ENCODE measurements at regions not wholly inside any gene's neighbourhood (a gene's known extent, or its start where the extent isn't known, plus 50 kb on each side); places are given as distances from the start of the nearest gene placed in this dataset.

- H3K79me2 ChIP-seq (ENCODE audit: insufficient read depth, low read length), result no peaks in the 10 kb centered on the region
- no peaks in the 10 kb centered on the region for H3K27me3 ChIP-seq (ENCODE audit: insufficient read depth, low read length)
- no peak for DNase-seq (ENCODE audit: insufficient read length, low spot score, missing footprints)
- H3K4me1 ChIP-seq (ENCODE audit: insufficient read depth, low read length), result no peaks in the 10 kb centered on the region
- no peak for TF ChIP-seq CTCF (IDR thresholded peaks at IDR 0.05; ENCODE audit: extremely low read depth, low read depth, low read length)
- no peak overlapping the region for H2AFZ ChIP-seq (ENCODE audit: low read length)
- no peaks in the 10 kb centered on the region for H3K36me3 ChIP-seq (ENCODE audit: insufficient read depth, low read length)
- no peaks in the 10 kb centered on the region for H3K9me3 ChIP-seq (ENCODE audit: low read depth, low read length)
- H4K20me1 ChIP-seq (ENCODE audit: insufficient read depth, low read length), result no peaks in the 10 kb centered on the region
- H3K27ac ChIP-seq (ENCODE audit: low read depth, low read length), result no peak overlapping the region
- H3K4me3 ChIP-seq (ENCODE audit: insufficient read depth, low read length), result no peak overlapping the region
- no peak overlapping the region for H3K4me2 ChIP-seq (ENCODE audit: insufficient read depth, low read length)
These were observed 501.0 kb downstream of the EIPR1 start for GRCh38 chr2:2876331-2877221.

GRCh38 chr2:2875831-2876230, 501.8 kb downstream of the EIPR1 start:
- Histone ChIP-seq H3K27me3 (ENCODE audit: insufficient read depth, low read length) (no peaks in the 10 kb centered on the region), H3K36me3 (ENCODE audit: insufficient read depth, low read length) (no peaks in the 10 kb centered on the region), H3K79me2 (ENCODE audit: insufficient read depth, low read length) (no peaks in the 10 kb centered on the region), H2AFZ (ENCODE audit: low read length) (no peak overlapping the region), H4K20me1 (ENCODE audit: insufficient read depth, low read length) (no peaks in the 10 kb centered on the region), H3K4me3 (ENCODE audit: insufficient read depth, low read length) (no peak overlapping the region), H3K4me1 (ENCODE audit: insufficient read depth, low read length) (no peaks in the 10 kb centered on the region), H3K27ac (ENCODE audit: low read depth, low read length) (no peak overlapping the region), H3K4me2 (ENCODE audit: insufficient read depth, low read length) (no peak overlapping the region), H3K9me3 (ENCODE audit: low read depth, low read length) (no peaks in the 10 kb centered on the region)
- no peak for DNase-seq (ENCODE audit: insufficient read length, low spot score, missing footprints)
- TF ChIP-seq CTCF (IDR thresholded peaks at IDR 0.05; ENCODE audit: extremely low read depth, low read depth, low read length), result no peak

GRCh38 chr2:2875296-2875695, 502.3 kb downstream of the EIPR1 start:
- Histone ChIP-seq H3K27ac (ENCODE audit: low read depth, low read length) (no peak overlapping the region), H3K4me2 (ENCODE audit: insufficient read depth, low read length) (no peak overlapping the region), H3K27me3 (ENCODE audit: insufficient read depth, low read length) (no peaks in the 10 kb centered on the region), H4K20me1 (ENCODE audit: insufficient read depth, low read length) (no peaks in the 10 kb centered on the region), H3K9me3 (ENCODE audit: low read depth, low read length) (no peaks in the 10 kb centered on the region), H2AFZ (ENCODE audit: low read length) (no peak overlapping the region), H3K4me3 (ENCODE audit: insufficient read depth, low read length) (no peak overlapping the region), H3K79me2 (ENCODE audit: insufficient read depth, low read length) (no peaks in the 10 kb centered on the region), H3K4me1 (ENCODE audit: insufficient read depth, low read length) (no peaks in the 10 kb centered on the region), H3K36me3 (ENCODE audit: insufficient read depth, low read length) (no peaks in the 10 kb centered on the region)
- TF ChIP-seq CTCF (IDR thresholded peaks at IDR 0.05; ENCODE audit: extremely low read depth, low read depth, low read length), result no peak
- no peak for DNase-seq (ENCODE audit: insufficient read length, low spot score, missing footprints)

GRCh38 chr2:2874805-2875204, 502.8 kb downstream of the EIPR1 start:
- Histone ChIP-seq H2AFZ (ENCODE audit: low read length) (no peak overlapping the region), H3K4me3 (ENCODE audit: insufficient read depth, low read length) (no peak overlapping the region), H3K79me2 (ENCODE audit: insufficient read depth, low read length) (no peaks in the 10 kb centered on the region), H3K4me2 (ENCODE audit: insufficient read depth, low read length) (no peak overlapping the region), H3K9me3 (ENCODE audit: low read depth, low read length) (no peaks in the 10 kb centered on the region), H3K36me3 (ENCODE audit: insufficient read depth, low read length) (no peaks in the 10 kb centered on the region), H3K4me1 (ENCODE audit: insufficient read depth, low read length) (no peaks in the 10 kb centered on the region), H3K27me3 (ENCODE audit: insufficient read depth, low read length) (no peaks in the 10 kb centered on the region), H4K20me1 (ENCODE audit: insufficient read depth, low read length) (no peaks in the 10 kb centered on the region), H3K27ac (ENCODE audit: low read depth, low read length) (no peak overlapping the region)
- no peak for DNase-seq (ENCODE audit: insufficient read length, low spot score, missing footprints)
- TF ChIP-seq CTCF (IDR thresholded peaks at IDR 0.05; ENCODE audit: extremely low read depth, low read depth, low read length), result no peak

Measured in osteoblast (primary cell).